ENCODE measurements at regions not wholly inside any gene's neighbourhood (a gene's known extent, or its start where the extent isn't known, plus 50 kb on each side); places are given as distances from the start of the nearest gene placed in this dataset.

- H3K9ac ChIP-seq (ENCODE audit: low read length), result no peak overlapping the region
- H3K27ac ChIP-seq (ENCODE audit: low read length), result no peak overlapping the region
- no peak overlapping the region for H3K4me3 ChIP-seq (ENCODE audit: low read length)
- no peaks in the 10 kb centered on the region for H3F3A ChIP-seq (ENCODE audit: insufficient read depth, low read length, poor library complexity, severe bottlenecking)
- H3K9me2 ChIP-seq (ENCODE audit: insufficient read depth, low read length), result no peaks in the 10 kb centered on the region
- no peak overlapping the region for H2AFZ ChIP-seq (ENCODE audit: low read depth, low read length)
- no peak overlapping the region for H3K4me2 ChIP-seq (ENCODE audit: low read length)
- no peaks in the 10 kb centered on the region for H3K9me3 ChIP-seq (ENCODE audit: low read length)
- H3K36me3 ChIP-seq (ENCODE audit: insufficient read depth, low read length), result no peaks in the 10 kb centered on the region
- no peaks in the 10 kb centered on the region for H3K27me3 ChIP-seq (ENCODE audit: insufficient read depth, low read depth, low read length)
- no peaks in the 10 kb centered on the region for H4K20me1 ChIP-seq (ENCODE audit: insufficient read depth)
- TF ChIP-seq MXI1 (conservative IDR thresholded peaks at IDR 0.05; ENCODE audit: poor library complexity, severe bottlenecking) (no peak), CTCF (IDR thresholded peaks at IDR 0.05; ENCODE audit: poor library complexity, severe bottlenecking) (no peak), RAD21 (conservative IDR thresholded peaks at IDR 0.05) (no peak), SMC3 (conservative IDR thresholded peaks at IDR 0.05; ENCODE audit: poor library complexity) (no peak), EP300 (conservative IDR thresholded peaks at IDR 0.05; ENCODE audit: poor library complexity, severe bottlenecking) (no peak), POLR2AphosphoS5 (IDR thresholded peaks at IDR 0.05) (no peak), EZH2 (IDR thresholded peaks at IDR 0.05; ENCODE audit: borderline replicate concordance, insufficient read depth, low read length, poor library complexity, severe bottlenecking) (no peak), TAF1 (IDR thresholded peaks at IDR 0.05; ENCODE audit: low read depth) (no peak)
- TF ChIP-seq, protein P1, sequence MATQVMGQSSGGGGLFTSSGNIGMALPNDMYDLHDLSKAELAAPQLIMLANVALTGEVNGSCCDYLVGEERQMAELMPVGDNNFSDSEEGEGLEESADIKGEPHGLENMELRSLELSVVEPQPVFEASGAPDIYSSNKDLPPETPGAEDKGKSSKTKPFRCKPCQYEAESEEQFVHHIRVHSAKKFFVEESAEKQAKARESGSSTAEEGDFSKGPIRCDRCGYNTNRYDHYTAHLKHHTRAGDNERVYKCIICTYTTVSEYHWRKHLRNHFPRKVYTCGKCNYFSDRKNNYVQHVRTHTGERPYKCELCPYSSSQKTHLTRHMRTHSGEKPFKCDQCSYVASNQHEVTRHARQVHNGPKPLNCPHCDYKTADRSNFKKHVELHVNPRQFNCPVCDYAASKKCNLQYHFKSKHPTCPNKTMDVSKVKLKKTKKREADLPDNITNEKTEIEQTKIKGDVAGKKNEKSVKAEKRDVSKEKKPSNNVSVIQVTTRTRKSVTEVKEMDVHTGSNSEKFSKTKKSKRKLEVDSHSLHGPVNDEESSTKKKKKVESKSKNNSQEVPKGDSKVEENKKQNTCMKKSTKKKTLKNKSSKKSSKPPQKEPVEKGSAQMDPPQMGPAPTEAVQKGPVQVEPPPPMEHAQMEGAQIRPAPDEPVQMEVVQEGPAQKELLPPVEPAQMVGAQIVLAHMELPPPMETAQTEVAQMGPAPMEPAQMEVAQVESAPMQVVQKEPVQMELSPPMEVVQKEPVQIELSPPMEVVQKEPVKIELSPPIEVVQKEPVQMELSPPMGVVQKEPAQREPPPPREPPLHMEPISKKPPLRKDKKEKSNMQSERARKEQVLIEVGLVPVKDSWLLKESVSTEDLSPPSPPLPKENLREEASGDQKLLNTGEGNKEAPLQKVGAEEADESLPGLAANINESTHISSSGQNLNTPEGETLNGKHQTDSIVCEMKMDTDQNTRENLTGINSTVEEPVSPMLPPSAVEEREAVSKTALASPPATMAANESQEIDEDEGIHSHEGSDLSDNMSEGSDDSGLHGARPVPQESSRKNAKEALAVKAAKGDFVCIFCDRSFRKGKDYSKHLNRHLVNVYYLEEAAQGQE (IDR thresholded peaks at IDR 0.05; ENCODE audit: borderline replicate concordance), result no peak
- H3K79me2 ChIP-seq (replicated peaks; ENCODE audit: insufficient read depth, low read length), result no peaks in the 10 kb centered on the region
Observed at GRCh38 chr16:85323230-85323960, 211.1 kb upstream of the CIBAR2 start.

DNA sequence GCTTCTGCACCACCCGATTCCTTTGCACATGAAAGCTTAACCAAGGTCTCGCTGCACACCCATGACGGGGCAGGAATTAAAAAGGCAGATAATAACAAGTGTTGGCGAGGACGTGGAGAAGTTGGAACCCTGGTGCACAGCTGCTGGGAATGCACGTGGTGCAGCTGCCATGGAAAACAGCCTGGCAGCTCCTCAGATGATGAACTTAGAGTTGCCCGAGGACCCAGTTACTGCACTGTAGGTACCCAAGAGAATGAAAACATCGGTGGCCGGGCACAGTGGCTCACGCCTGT lies 211.6 kb upstream of the CIBAR2 start:
- H3K36me3 ChIP-seq (ENCODE audit: insufficient read depth, low read length), result no peaks in the 10 kb centered on the region
- no peak overlapping the region for H3K4me3 ChIP-seq (ENCODE audit: low read length)
- peaks cover 3% of the 10 kb centered on the region for H3F3A ChIP-seq (ENCODE audit: insufficient read depth, low read length, poor library complexity, severe bottlenecking)
- H3K79me2 ChIP-seq (replicated peaks; ENCODE audit: insufficient read depth, low read length), result no peaks in the 10 kb centered on the region
- H3K27ac ChIP-seq (ENCODE audit: low read length), result no peak overlapping the region
- TF ChIP-seq SMC3 (conservative IDR thresholded peaks at IDR 0.05; ENCODE audit: poor library complexity), result no peak
- TF ChIP-seq RAD21 (conservative IDR thresholded peaks at IDR 0.05), result no peak
- TF ChIP-seq, protein P1 (IDR thresholded peaks at IDR 0.05; ENCODE audit: borderline replicate concordance), result no peak
- TF ChIP-seq EP300 (conservative IDR thresholded peaks at IDR 0.05; ENCODE audit: poor library complexity, severe bottlenecking), result no peak
- no peak for TF ChIP-seq POLR2AphosphoS5 (IDR thresholded peaks at IDR 0.05)
- TF ChIP-seq TAF1 (IDR thresholded peaks at IDR 0.05; ENCODE audit: low read depth), result no peak
- TF ChIP-seq MXI1 (conservative IDR thresholded peaks at IDR 0.05; ENCODE audit: poor library complexity, severe bottlenecking), result no peak
- no peak overlapping the region for H3K9ac ChIP-seq (ENCODE audit: low read length)
- no peaks in the 10 kb centered on the region for H4K20me1 ChIP-seq (ENCODE audit: insufficient read depth)
- H2AFZ ChIP-seq (ENCODE audit: low read depth, low read length), result no peak overlapping the region
- no peak overlapping the region for H3K4me2 ChIP-seq (ENCODE audit: low read length)
- H3K27me3 ChIP-seq (ENCODE audit: insufficient read depth, low read depth, low read length), result no peaks in the 10 kb centered on the region
- no peaks in the 10 kb centered on the region for H3K9me2 ChIP-seq (ENCODE audit: insufficient read depth, low read length)
- no peaks in the 10 kb centered on the region for H3K9me3 ChIP-seq (ENCODE audit: low read length)
